GM19025 (cell line): ENCODE measurements at regions not wholly inside any gene's neighbourhood (a gene's known extent, or its start where the extent isn't known, plus 50 kb on each side); places are given as distances from the start of the nearest gene placed in this dataset.

ENCODE experiments used
- ATAC-seq: cut with Tn5 transposase; IDR thresholded peaks from one replicate; pipeline ENCODE4 v1.9.1; 2021; ENCODE audit warnings: mild to moderate bottlenecking, low read depth, moderate library complexity; ENCODE audit not compliant: unreplicated experiment

DNA sequence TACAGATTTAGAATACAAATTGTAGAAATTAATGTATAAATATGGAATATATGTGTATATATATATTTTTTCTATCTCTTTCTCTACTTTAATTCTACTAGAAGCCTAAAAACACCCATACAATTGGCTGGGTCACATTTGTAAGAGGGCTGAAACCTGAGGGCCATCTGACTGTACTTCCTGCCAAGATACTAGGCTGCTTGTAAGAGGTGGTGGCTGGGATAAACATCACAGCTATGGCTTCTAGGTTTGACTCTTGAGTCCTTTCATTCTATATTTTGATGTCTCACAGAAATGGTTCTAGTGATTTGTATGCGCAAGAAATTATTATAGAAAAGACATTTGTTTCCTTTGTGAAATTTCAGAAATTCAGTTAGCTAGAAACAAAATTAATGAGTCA, 1155.2 kb upstream of the B3GALT2 start:
- ATAC-seq, result no peak

DNA sequence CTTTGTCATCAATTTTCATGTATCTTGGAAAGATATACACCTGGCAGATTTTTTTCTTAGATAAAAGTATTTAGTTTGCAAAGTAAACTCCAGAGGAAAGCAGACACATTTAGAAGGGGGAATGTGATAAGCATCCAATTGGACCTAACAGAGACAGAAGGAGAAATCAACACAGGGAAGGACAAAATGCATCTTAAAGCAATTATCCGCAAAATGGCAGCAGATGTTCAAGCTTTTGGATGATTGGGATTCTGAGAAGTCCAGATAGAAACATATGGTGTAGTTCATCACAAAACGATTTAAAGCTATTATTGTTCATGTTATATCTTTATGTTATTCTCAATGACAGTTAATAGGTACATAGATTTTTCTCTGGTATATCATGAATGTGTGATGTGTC, 1153.1 kb upstream of the B3GALT2 start:
- no peak for ATAC-seq

DNA sequence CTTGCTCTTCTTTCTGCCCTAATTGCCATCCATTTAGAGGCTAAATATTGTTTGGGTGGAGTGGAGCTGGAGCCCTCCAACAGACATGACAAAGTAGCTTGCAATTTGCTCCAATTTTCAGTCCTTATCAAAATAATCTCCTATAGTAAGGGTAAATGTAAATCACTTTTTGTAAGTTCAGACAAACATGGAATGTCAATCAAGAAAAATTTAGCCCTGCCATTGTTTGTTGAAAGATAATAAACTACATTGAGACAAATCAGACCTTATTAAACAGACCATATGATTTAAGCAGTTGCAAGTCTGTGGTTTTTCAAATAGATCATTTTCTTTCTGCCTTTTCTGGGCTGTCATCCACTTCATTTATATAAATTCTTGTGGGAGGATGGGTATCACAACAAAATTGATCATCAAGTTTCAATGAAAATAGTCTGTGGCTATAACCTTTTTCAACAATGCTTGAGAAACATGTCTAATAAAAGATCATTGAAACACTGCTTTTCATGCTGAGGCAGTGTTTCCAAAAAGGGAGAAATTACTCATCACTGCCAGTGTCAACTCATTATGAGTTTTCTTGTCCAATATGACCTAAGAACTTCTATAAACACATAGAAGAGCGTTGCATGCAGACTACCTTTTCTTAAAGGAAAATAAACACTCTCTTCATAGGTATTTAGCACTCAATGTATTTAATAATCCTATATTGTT, 1152.0 kb upstream of the B3GALT2 start:
- ATAC-seq, result no peak

DNA sequence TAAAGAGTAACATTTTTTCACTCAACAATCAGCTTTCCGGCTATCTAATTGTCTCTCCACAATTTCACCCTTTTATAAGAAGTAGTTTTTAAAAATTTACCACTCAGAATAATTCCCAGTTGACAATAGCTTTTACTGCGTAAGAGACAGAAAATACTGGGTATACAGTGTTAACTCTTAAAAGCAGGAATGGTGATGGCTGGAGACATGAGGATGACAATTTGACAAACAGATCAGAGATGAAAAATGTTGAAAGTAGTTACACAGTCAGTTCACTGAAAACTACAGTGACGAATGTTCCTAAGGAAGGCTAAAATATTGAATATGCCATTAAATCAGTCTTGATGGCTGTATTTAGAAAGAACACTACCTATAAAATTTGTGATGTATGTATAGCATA, 1146.8 kb upstream of the B3GALT2 start:
- no peak for ATAC-seq

DNA sequence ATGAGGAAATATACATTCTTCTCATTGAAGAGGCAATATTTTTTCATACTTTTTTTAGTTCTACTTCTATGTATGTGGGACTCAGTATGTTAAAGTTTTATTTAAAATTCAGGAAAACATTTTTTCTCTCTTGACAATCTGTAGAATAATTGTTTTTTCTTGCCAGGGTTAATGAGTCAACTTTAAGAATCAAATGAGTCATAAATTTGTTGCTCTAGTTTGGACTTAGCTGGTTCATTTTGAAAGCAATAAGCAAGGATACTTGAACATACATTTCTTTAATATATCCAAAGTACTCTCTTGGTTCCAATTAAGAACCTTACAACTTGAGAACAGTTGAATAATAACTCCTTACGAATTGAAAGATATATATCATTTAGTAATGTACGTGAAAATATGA, 1145.3 kb upstream of the B3GALT2 start:
- no peak for ATAC-seq

DNA sequence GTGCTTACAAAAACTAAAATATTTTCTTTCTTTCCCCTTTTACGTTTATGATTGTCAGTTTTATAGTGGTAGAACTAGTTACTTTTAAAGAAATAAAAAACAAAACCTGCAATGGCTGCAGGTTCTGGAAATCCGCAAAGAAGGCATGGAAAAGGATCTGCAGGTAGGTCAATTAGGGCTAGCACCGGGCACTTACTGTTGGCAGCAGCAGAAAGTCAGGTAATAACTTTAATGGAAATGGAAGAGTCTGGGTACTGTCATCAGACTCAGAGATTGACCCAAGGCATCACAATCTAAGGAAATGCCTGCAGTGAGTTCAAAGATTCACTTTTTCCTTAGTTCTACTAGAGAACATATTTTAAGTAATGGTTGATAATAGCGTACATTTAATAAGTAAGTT, 1136.3 kb upstream of the B3GALT2 start:
- ATAC-seq, result no peak

DNA sequence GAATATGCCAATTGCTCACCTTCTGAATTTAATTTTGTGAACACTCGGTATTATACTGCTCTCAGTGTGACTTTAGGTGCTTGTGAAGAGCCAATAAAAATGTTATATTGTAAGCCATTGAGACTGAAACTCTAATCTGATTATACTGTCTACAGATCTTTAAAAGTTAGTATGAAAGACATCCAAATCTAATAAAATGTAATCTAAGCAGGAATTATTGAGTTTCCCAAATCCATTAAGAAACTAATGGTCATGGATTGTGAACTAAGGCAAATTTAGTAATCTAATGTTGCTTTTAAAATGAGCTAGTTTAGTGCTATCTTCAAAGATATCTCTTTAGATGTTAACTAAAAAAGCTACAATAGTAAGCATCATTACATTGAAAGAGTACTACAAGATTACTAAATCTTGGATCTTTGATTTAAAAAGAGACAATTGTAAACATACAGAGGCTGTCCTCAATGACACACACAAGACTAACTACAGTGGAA, 1132.4 kb upstream of the B3GALT2 start:
- ATAC-seq, result no peak

DNA sequence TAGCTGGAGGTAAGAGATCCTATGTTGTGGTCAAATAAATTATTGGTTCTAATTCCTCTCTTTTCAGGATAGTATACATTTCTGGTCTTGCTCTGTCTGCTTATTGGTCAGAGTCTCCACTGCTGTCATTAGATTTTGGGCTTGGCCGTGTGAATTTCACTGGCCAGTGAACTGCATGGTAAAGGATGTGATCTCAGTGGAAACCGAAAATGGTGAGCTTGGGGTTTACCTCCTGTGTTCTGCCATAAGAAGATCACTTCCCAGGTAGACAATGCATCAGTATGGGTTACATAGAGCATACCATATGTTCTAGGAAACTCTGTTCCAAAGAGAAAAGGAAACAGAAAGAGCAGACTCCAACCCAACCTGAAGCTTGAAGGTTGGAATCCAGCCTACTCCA, 1123.3 kb upstream of the B3GALT2 start:
- ATAC-seq, result no peak

DNA sequence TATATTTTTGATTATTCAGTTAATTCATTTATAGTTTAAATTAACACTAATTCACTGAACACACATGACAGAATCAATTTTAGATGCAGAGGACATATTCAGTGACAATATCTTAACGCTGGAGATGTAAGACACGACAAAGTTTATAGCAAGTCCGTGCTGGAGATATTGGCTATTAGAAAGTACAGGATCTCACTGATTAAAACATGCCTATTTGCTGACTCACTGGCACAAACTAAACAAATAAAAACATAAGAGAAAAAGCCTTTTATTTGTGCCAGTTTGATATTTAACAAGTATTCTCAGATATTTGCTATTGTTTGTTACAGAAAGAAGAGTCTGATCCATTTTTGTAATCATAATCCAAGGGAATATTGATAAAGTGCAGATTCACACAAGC, 1122.9 kb upstream of the B3GALT2 start:
- ATAC-seq, result no peak

DNA sequence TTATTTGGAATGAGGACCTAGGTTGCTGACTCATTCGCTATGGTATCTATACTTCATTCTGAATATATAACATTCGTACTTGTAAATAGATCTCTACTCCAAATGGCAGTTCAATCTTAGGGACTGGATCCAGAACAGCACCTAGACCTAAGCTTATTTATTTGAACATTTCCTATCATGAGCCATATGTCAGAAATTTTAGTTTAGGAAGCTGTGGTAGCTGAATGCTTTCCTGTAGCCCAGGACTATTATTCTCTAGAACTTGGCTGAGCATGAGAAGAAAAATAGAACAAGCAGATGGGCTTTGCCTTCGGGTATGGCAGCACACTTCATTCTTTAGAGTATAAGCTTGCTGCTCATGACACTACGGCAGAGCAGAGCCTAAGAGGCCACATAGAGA, 1114.4 kb upstream of the B3GALT2 start:
- no peak for ATAC-seq

DNA sequence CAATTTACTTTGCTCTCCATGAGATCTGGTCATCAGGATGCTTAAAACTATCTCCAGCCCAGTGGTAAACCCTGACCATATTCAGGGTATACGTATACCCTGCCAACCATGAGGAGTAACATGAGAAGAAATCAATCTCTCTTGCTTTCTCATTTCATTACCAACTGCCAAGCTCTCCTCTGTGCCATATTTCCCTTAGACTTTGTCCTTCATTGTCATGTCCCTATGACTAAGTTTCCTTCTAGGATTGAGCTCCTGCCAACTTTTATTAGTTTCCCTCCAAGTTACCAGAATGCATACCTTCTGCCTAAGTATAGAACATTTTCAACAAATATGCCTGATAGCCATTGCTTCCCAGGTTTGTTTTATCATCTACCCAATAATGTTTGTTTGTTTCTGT, 1113.9 kb upstream of the B3GALT2 start:
- ATAC-seq, result no peak

DNA sequence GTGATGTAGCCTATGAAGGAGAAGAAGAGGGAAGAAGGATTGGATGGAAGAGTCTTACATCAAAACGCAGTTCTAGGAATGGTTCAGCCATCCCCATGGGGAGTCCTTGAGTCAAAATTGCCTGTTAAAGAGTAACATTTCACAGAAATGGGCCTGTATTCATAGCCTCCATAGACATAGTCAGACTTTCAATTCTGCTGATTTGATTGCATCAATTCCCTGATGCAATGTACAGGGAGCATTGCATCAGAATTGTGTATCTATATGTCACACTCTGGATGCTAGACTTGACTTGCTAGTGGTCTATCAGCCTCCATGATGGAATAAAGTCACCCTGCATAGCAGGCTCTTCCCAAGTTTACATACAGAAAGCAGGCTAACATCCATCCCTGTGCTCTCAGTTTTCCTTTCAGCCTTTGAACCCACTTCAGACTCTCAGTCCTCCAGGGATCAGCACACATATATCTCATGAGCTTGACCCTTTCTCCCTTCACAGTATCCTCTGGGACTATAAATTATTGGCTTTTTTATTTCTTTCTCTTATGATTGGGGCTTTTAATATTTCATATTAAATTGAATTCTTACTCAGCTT, 1111.7 kb upstream of the B3GALT2 start:
- no peak for ATAC-seq

DNA sequence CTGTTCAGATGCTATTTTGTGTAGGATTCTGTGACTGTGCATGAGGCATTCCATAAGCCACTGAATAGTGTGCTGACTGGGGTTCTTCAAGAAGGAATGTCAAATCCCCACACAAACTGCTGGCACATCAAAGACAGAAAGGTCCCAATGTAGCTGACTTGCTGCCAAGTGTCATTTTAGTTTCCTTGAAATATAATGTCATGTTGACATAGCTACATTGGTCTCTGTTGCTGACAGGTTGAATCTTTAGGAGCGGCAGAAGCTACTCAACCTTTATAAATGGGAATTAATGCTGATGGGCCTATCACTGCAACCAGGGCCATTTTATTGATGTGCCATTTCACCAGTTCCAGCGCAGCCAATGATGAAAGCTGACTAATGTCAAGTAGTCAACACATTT, 1110.7 kb upstream of the B3GALT2 start:
- ATAC-seq, result no peak

DNA sequence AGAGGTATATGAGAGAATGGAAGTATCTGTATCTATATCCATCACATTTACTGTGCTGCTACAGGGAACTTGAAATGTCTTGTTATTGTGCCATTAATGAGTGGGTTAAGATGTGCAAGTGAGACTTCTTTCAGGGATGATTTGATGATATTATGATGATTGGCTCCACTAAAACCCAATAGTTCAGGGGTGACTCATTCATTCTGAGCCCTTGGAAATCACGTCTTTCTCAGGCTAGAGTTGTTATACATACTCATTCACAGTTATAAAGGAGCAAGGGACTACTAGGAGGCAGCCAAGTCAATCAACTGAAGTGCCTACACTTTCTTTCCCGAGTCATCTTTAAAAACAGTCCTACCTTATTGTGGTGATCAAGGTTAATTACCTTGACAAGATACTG, 1109.8 kb upstream of the B3GALT2 start:
- no peak for ATAC-seq

DNA sequence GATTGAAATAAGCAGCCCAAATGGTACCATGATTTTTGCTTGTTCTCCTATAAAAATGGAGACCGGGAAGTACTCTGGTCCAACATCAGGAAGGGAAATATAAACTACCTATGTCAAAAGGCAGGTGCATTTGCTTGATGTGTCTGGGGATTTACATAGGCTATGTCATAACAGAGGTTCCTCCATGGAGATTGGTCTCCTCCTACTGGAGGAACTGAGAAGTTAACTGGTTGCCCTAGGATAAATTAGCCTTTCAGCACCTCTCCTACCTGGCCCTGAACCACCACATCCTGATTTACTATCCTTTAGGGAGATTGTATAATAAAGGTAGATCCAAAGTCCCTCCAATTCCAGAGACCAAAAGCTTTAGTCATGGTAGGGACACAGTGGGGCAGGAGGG, 1109.3 kb upstream of the B3GALT2 start:
- peak; percentile 82 for ATAC-seq

DNA sequence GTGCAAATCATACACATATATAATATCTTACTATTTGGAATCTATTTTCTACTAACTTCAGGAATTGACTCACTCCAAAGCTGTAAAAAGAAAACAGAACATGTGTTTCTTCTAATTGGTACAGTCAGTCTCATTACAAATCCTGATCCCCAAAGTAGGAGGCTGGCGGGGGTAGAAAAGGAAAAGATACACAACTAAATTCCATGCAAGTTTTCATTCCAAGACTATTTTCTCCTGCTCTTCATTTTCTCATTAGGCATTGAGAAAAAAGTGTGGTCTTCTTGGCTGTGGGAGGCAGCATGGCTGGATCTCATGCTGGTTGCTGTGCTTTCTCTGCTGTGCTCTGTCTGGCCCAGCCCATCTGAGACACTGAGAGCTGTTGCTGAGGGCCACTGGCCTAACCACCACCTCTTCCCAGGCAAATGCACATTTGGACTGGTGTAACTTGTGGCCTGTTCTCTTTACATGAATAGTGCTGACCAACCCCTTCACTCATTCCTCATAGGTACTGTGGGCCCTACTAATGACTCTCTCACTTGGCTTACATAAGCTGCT, 1107.5 kb upstream of the B3GALT2 start:
- no peak for ATAC-seq

DNA sequence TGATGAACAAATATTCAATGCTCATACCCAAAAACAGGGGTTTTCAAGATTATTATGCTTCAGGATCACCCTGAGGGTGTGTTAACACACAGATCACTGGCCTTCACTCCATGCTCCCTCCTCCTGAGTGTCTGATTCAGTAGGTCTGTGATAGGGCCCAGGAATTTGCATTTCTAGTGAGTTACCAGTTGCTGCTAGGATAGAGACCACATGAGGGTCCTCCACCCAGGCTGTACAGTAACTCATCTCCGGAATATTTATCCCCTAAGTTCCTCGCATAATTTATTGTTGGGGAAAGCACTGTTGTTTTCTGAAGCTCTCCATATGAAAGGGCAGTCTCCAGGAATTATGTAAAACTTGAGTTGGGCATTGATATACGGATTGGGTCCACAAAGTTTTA, 1106.6 kb upstream of the B3GALT2 start:
- no peak for ATAC-seq

DNA sequence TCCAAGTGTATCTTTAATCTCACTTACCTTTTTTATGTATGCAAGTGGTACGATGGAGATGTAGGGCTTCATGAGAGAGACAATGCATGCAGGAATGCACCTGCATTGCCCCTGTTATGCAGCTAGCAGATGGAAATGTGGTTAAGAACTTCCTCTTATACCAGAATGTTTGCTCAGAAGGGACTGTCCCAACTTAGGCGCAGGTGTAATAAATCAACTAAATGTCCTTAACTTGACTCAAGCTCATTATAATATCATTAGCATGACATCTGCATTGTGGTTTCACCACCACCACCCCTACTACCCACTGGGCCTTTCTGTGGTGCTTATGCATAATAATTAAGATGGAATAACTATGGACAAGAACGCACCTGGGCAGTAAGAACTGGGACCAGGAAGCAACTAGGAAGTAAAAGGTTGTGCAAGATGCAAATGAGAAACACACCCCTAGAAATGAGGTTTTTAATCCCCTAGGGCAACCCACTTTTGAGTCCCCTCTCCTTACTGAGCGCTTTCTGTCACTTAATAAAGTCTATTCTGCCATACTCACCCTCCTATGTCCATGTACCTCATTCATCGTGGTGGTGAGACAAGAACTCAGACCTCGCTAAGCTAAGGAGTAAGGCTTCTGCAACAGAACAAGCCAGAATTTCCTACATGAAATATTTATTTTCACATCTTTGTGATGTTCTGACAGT, 1103.3 kb upstream of the B3GALT2 start:
- ATAC-seq, result peak; percentile 96

DNA sequence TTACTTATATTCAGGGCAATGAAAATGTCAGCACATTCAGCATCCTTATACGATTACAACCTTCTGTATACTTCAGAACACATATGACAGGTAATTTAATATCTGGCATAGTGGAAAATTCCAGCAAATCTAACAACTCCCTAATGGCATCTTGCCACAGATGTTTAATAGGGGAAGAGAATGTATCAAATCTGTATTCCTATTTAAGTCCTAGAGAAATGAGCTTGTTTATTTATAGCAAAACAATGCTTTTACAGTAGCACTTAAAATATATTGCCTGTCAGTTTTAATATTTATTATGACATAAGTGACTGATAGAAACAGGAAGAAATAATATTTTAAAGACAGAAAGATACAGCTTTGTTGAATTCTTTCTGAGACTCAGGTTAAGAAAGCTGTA, 1101.8 kb upstream of the B3GALT2 start:
- ATAC-seq, result no peak

DNA sequence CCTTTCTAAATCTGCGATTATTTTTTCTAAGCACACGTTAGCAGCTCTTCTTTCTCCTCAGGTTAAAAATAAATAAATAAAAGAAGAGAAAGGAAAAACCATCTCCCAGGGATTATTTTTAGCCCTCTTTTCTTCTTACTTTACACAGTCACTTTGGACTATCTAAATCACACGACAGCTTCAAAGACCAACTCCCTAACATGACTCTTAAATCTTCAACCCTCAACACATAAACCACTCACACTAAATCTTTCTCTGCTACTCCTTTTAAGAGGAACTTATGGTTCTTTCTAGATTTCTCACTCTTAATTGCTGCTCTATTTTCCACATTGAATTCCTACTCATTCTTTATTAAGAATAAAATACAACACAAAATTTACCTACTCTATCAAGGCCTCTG, 1095.0 kb upstream of the B3GALT2 start:
- no peak for ATAC-seq

DNA sequence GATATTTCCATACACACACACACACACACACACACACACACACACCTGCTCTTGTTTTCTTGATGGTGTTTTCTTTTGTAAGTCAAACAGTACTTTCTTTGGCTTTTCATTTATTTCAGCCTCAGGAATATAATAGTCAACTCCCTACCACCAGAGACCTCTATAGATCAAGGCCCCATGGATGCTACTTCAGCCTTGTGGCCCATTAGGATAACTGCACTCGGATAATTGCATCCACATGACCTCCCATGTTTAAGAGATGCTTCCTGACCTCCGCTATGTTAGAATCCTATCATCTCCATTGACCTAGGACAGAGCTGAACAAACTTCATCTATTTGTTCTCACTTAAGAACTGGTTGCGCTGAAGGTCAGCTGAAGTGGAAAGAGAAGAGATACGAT, 1094.0 kb upstream of the B3GALT2 start:
- no peak for ATAC-seq

DNA sequence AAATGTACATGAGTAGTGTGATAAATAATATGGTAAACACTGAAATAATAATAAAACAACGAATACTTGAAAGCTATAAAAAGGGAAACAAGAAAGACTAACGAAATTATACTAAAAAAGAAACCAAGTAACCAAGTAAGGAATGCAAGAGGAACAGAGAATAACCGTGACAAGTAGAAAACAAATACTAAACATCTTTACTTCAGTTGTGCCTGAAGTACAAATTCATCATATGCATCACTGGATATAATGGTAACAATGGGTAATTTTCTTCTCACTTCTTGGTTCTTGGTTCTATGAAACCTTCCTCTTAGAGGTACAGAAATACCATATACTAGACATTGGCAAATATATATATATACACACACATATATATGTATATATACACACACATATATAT, 1093.6 kb upstream of the B3GALT2 start:
- ATAC-seq, result no peak
